HEK293T (cell line): ENCODE measurements at regions not wholly inside any gene's neighbourhood (a gene's known extent, or its start where the extent isn't known, plus 50 kb on each side); places are given as distances from the start of the nearest gene placed in this dataset.

Source experiments
- CTCF ChIA-PET: fragments of 350-600 bp; formaldehyde crosslinking; extraction: SDS; loops from one replicate; lab custom pipeline; 2021; ENCODE audit warnings: antibody characterized with exemption, inconsistent platforms; lab: Yijun Ruan, JAX
- POLR2A ChIA-PET: fragments of 350-600 bp; formaldehyde crosslinking; extraction: SDS; loops from one replicate; lab custom pipeline; 2020; ENCODE audit warnings: antibody characterized with exemption, inconsistent platforms; lab: Yijun Ruan, JAX
- DNase-seq: peaks from one replicate; pipeline ENCODE4 v3.0.0; 2012; ENCODE audit warnings: mixed read lengths; ENCODE audit errors: extremely low spot score
- ARNT ChIP-seq: fragments of 450-650 bp; IDR thresholded peaks from 2 replicates; pipeline ENCODE4 v1.6.1; 2017; ENCODE audit warnings: mild to moderate bottlenecking
- BHLHE40 ChIP-seq: fragments of 450-650 bp; IDR thresholded peaks from 2 replicates; pipeline ENCODE4 v1.6.1; 2016; ENCODE audit warnings: mild to moderate bottlenecking, moderate library complexity, borderline replicate concordance
- CTBP1 ChIP-seq: fragments of 450-650 bp; IDR thresholded peaks from 2 replicates; pipeline ENCODE4 v1.6.1; 2016; ENCODE audit warnings: borderline replicate concordance
- ELF4 ChIP-seq: fragments of 450-650 bp; IDR thresholded peaks from 2 replicates; pipeline ENCODE4 v1.6.1; 2017; ENCODE audit warnings: antibody characterized with exemption
- FOXA1 ChIP-seq: fragments of 450-650 bp; IDR thresholded peaks from 2 replicates; pipeline ENCODE4 v1.6.1; 2016; ENCODE audit warnings: mild to moderate bottlenecking
- FOXK2 ChIP-seq: fragments of 450-650 bp; IDR thresholded peaks from 2 replicates; pipeline ENCODE4 v1.6.1; 2016; ENCODE audit warnings: mild to moderate bottlenecking
- FOXM1 ChIP-seq: fragments of 450-650 bp; IDR thresholded peaks from 2 replicates; pipeline ENCODE4 v1.6.1; 2017; ENCODE audit warnings: mild to moderate bottlenecking, borderline replicate concordance
- HDGF ChIP-seq: fragments of 450-650 bp; IDR thresholded peaks from 2 replicates; pipeline ENCODE4 v1.6.1; 2017; ENCODE audit warnings: antibody characterized with exemption, borderline replicate concordance
- L3MBTL2 ChIP-seq: fragments of 450-650 bp; conservative IDR thresholded peaks from 2 replicates; pipeline ENCODE4 v1.6.1; 2016; ENCODE audit warnings: mild to moderate bottlenecking
- LEF1 ChIP-seq: fragments of 450-650 bp; IDR thresholded peaks from 2 replicates; pipeline ENCODE4 v1.6.1; 2017; ENCODE audit warnings: mild to moderate bottlenecking, borderline replicate concordance
- NFRKB ChIP-seq: fragments of 450-650 bp; IDR thresholded peaks from 2 replicates; pipeline ENCODE4 v1.6.1; 2016; ENCODE audit warnings: mild to moderate bottlenecking, moderate library complexity
- PKNOX1 ChIP-seq: fragments of 450-650 bp; IDR thresholded peaks from 2 replicates; pipeline ENCODE4 v1.6.1; 2016
- SP1 ChIP-seq: fragments of 450-650 bp; IDR thresholded peaks from 2 replicates; pipeline ENCODE4 v1.6.1; 2017
- SUZ12 ChIP-seq: fragments of 450-650 bp; IDR thresholded peaks from 2 replicates; pipeline ENCODE4 v1.6.1; 2016; ENCODE audit warnings: mild to moderate bottlenecking
- TARDBP ChIP-seq: fragments of 450-650 bp; IDR thresholded peaks from 2 replicates; pipeline ENCODE4 v1.6.1; 2016
- ZNF384 ChIP-seq: fragments of 450-650 bp; IDR thresholded peaks from 2 replicates; pipeline ENCODE4 v1.6.1; 2016

- ChIA-PET CTCF (no interaction called here), POLR2A (no interaction called here)
- no peak for DNase-seq
- TF ChIP-seq HDGF (no peak), PKNOX1 (no peak), ELF4 (no peak), ARNT (no peak), LEF1 (no peak), SUZ12 (no peak), L3MBTL2 (no peak), BHLHE40 (no peak), FOXA1 (no peak)
These were observed 377.8 kb downstream of the PCDH7 start for GRCh38 chr4:31097999-31098398.

- ChIA-PET CTCF (interaction anchor here (0.7 kb wide), 1 partner anchor 268 kb away, joined by 3 read pairs; no protein-coding TSS in a partner anchor), POLR2A (no interaction called here)
- TF ChIP-seq BHLHE40 (no peak), NFRKB (no peak), FOXA1 (no peak), ARNT (no peak), TARDBP (no peak), HDGF (no peak), L3MBTL2 (no peak), FOXK2 (no peak), FOXM1 (no peak), ZNF384 (no peak), SUZ12 (no peak), SP1 (no peak), LEF1 (no peak), PKNOX1 (no peak), ELF4 (no peak), CTBP1 (no peak)
- DNase-seq, result no peak
These were observed 380.4 kb downstream of the PCDH7 start for GRCh38 chr4:31100536-31100935.

GRCh38 chr4:31104043-31104442, 383.9 kb downstream of the PCDH7 start:
- TF ChIP-seq NFRKB (no peak), SUZ12 (no peak), SP1 (no peak), ARNT (no peak), TARDBP (no peak), BHLHE40 (no peak), FOXA1 (no peak)
- ChIA-PET POLR2A (no interaction called here), CTCF (no interaction called here)
- no peak for DNase-seq

- ChIA-PET POLR2A (no interaction called here), CTCF (no interaction called here)
- DNase-seq, result no peak
- TF ChIP-seq HDGF, result no peak
- TF ChIP-seq ELF4, result no peak
- no peak for TF ChIP-seq FOXA1
- TF ChIP-seq FOXM1, result no peak
- TF ChIP-seq NFRKB, result no peak
- no peak for TF ChIP-seq SP1
- no peak for TF ChIP-seq L3MBTL2
- no peak for TF ChIP-seq FOXK2
- TF ChIP-seq PKNOX1, result no peak
- TF ChIP-seq ZNF384, result no peak
- no peak for TF ChIP-seq BHLHE40
- TF ChIP-seq SUZ12, result no peak
- no peak for TF ChIP-seq CTBP1
These were observed 384.4 kb downstream of the PCDH7 start for GRCh38 chr4:31104577-31104976.

GRCh38 chr4:31106419-31106818, 386.2 kb downstream of the PCDH7 start:
- DNase-seq, result no peak
- ChIA-PET CTCF (no interaction called here), POLR2A (no interaction called here)
- TF ChIP-seq TARDBP (no peak), SUZ12 (no peak), FOXM1 (no peak), NFRKB (no peak), L3MBTL2 (no peak), FOXA1 (no peak), CTBP1 (no peak), ARNT (no peak), FOXK2 (no peak), ELF4 (no peak), HDGF (no peak), LEF1 (no peak), PKNOX1 (no peak), SP1 (no peak), BHLHE40 (no peak), ZNF384 (no peak)

GRCh38 chr4:31107362-31107761, 387.2 kb downstream of the PCDH7 start:
- DNase-seq, result no peak
- ChIA-PET CTCF (no interaction called here), POLR2A (no interaction called here)
- TF ChIP-seq SUZ12 (no peak), NFRKB (no peak), ELF4 (no peak), FOXA1 (no peak), L3MBTL2 (no peak), ARNT (no peak), ZNF384 (no peak)
